PC-9 (cell line): ENCODE measurements at regions not wholly inside any gene's neighbourhood (a gene's known extent, or its start where the extent isn't known, plus 50 kb on each side); places are given as distances from the start of the nearest gene placed in this dataset.

Source experiments
- EZH2 ChIP-seq: fragments of 200-600 bp; sonication (generic); IDR thresholded peaks from 2 replicates; pipeline ENCODE4 v1.8.0; 2017; ENCODE audit warnings: antibody characterized with exemption, low read depth
- TF ChIP-seq, protein P1 (sequence below): fragments of 200-600 bp; sonication (generic); conservative IDR thresholded peaks from 2 replicates; pipeline ENCODE4 v1.6.1; 2017; ENCODE audit warnings: mixed run types, antibody characterized with exemption, mild to moderate bottlenecking, moderate library complexity

GRCh38 chr1:185681034-185681633, 53.1 kb upstream of the HMCN1 start:
- TF ChIP-seq, protein P1, sequence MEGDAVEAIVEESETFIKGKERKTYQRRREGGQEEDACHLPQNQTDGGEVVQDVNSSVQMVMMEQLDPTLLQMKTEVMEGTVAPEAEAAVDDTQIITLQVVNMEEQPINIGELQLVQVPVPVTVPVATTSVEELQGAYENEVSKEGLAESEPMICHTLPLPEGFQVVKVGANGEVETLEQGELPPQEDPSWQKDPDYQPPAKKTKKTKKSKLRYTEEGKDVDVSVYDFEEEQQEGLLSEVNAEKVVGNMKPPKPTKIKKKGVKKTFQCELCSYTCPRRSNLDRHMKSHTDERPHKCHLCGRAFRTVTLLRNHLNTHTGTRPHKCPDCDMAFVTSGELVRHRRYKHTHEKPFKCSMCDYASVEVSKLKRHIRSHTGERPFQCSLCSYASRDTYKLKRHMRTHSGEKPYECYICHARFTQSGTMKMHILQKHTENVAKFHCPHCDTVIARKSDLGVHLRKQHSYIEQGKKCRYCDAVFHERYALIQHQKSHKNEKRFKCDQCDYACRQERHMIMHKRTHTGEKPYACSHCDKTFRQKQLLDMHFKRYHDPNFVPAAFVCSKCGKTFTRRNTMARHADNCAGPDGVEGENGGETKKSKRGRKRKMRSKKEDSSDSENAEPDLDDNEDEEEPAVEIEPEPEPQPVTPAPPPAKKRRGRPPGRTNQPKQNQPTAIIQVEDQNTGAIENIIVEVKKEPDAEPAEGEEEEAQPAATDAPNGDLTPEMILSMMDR, result peak; percentile 70
- no peak for TF ChIP-seq EZH2
